Stimulated activated CD8-positive, alpha-beta memory T cell treated with anti-CD3 and anti-CD28 coated beads, Interleukin-4, amount 100 ng/mL, for 4 hours (primary cell): ENCODE measurements at regions not wholly inside any gene's neighbourhood (a gene's known extent, or its start where the extent isn't known, plus 50 kb on each side); places are given as distances from the start of the nearest gene placed in this dataset.
"Not testable (repeated sequence)": the region's sequence is repeated elsewhere in the genome, so short reads cannot be mapped to it uniquely, and the experiment has no call there.

Experiments
- DNase-seq, 2 donors: peaks; one replicate each; pipeline ENCODE4 v3.0.0-alpha.2; 2020; ENCODE audit warnings: low read depth in 2 of 2, low spot score in 1 of 2

- DNase-seq, result no peak
Observed at GRCh38 chr18:44280479-44280878, 400.2 kb upstream of the SETBP1 start.

GRCh38 chr18:44286049-44286448 lies 394.6 kb upstream of the SETBP1 start:
- no peak for DNase-seq

GRCh38 chr18:44290366-44290977 lies 390.2 kb upstream of the SETBP1 start:
- DNase-seq, result no peak

GRCh38 chr18:44298566-44298965 lies 382.1 kb upstream of the SETBP1 start:
- no peak for DNase-seq

- DNase-seq, result no peak
Observed at GRCh38 chr18:44309185-44309584, 371.5 kb upstream of the SETBP1 start.

- no peak for DNase-seq
Observed at GRCh38 chr18:44320619-44321460, 359.8 kb upstream of the SETBP1 start.

- DNase-seq, result no peak
Observed at GRCh38 chr18:44321868-44322590, 358.7 kb upstream of the SETBP1 start.

GRCh38 chr18:44323125-44323524 lies 357.6 kb upstream of the SETBP1 start:
- DNase-seq, result no peak

- DNase-seq, result no peak
Observed at GRCh38 chr18:44324361-44324760, 356.3 kb upstream of the SETBP1 start.

GRCh38 chr18:44325903-44326635 lies 354.6 kb upstream of the SETBP1 start:
- no peak for DNase-seq

GRCh38 chr18:44331656-44332570 lies 348.8 kb upstream of the SETBP1 start:
- DNase-seq, result no peak

- DNase-seq, result no peak
Observed at GRCh38 chr18:44341759-44342158, 338.9 kb upstream of the SETBP1 start.

GRCh38 chr18:44342162-44342561 lies 338.5 kb upstream of the SETBP1 start:
- no peak for DNase-seq

GRCh38 chr18:44342946-44343345 lies 337.7 kb upstream of the SETBP1 start:
- no peak for DNase-seq

- DNase-seq, result no peak
Observed at GRCh38 chr18:44343570-44343969, 337.1 kb upstream of the SETBP1 start.

GRCh38 chr18:44356566-44357157 lies 324.0 kb upstream of the SETBP1 start:
- no peak for DNase-seq

- DNase-seq, result no peak
Observed at GRCh38 chr18:44358402-44358801, 322.3 kb upstream of the SETBP1 start.

GRCh38 chr18:44359741-44360140 lies 320.9 kb upstream of the SETBP1 start:
- DNase-seq, result not testable (repeated sequence)

- DNase-seq, result not testable (repeated sequence)
Observed at GRCh38 chr18:44362213-44362612, 318.5 kb upstream of the SETBP1 start.

GRCh38 chr18:44370861-44371260 lies 309.8 kb upstream of the SETBP1 start:
- no peak for DNase-seq
